Gastroesophageal sphincter (tissue), 4 donors: ENCODE measurements at regions not wholly inside any gene's neighbourhood (a gene's known extent, or its start where the extent isn't known, plus 50 kb on each side); places are given as distances from the start of the nearest gene placed in this dataset.

Experiments used
- ATAC-seq: fragments of 150-250 bp; one replicate; pipeline ENCODE4 v1.9.1; 2016; ENCODE audit warnings: mild to moderate bottlenecking, moderate library complexity
- H3K27ac ChIP-seq, 4 donors: fragments of 200-600 bp; sonication (generic) in 3 of 4; 1 replicate in 3 of 4; 2 replicates in 1 of 4; pipeline ENCODE4 v1.5.1; 2016 to 2019
- H3K27me3 ChIP-seq: fragments of 200-600 bp; sonication (generic); one replicate; pipeline ENCODE4 v1.5.1; 2019
- H3K36me3 ChIP-seq, 2 donors: fragments of 200-600 bp; sonication (generic); one replicate each; pipeline ENCODE4 v1.5.1; 2019; ENCODE audit warnings: control low read depth in 1 of 2
- H3K4me1 ChIP-seq, 3 donors: fragments of 200-600 bp; sonication (generic); 1 replicate in 2 of 3; 2 replicates in 1 of 3; pipeline ENCODE4 v1.5.1; 2016 to 2019; ENCODE audit warnings: control low read depth in 2 of 3
- H3K4me3 ChIP-seq, 2 donors: fragments of 200-600 bp; sonication (generic); one replicate each; pipeline ENCODE4 v1.5.1; 2019; ENCODE audit warnings: mild to moderate bottlenecking in 1 of 2, moderate library complexity in 1 of 2
- H3K9me3 ChIP-seq, 3 donors: fragments of 200-600 bp; sonication (generic); one replicate each; pipeline ENCODE4 v1.5.1; 2017 to 2019; ENCODE audit warnings: control low read depth in 2 of 3
- CTCF ChIP-seq, 4 experiments: fragments of 200-600 bp in 2 of 4; fragments of 450-650 bp in 2 of 4; sonication (generic) in 1 of 4; IDR thresholded peaks; one replicate each; pipeline ENCODE4 v1.5.1; 2017 to 2019; ENCODE audit warnings: antibody characterized with exemption in 4 of 4, mild to moderate bottlenecking in 2 of 4, moderate library complexity in 2 of 4
- EP300 ChIP-seq: sonication (generic); formaldehyde crosslinking; IDR thresholded peaks from one replicate; pipeline ENCODE4 v1.6.1; 2017; ENCODE audit warnings: antibody characterized with exemption, mild to moderate bottlenecking
- POLR2A ChIP-seq, 2 donors: fragments of 450-650 bp; IDR thresholded peaks; one replicate each; pipeline ENCODE4 v1.6.1; 2017; ENCODE audit warnings: antibody characterized with exemption in 2 of 2, mild to moderate bottlenecking in 2 of 2, moderate library complexity in 1 of 2
- POLR2AphosphoS5 ChIP-seq: sonication (generic); formaldehyde crosslinking; IDR thresholded peaks from one replicate; pipeline ENCODE4 v1.6.1; 2017; ENCODE audit warnings: antibody characterized with exemption
- WGBS, 2 donors: methylation state at CpG; one replicate each; pipeline ENCODE4 v1.1.5; 2018; ENCODE audit warnings: low coverage in 1 of 2; 5-methylcytosine and 5-hydroxymethylcytosine counted together

GRCh38 chr6:18674346-18674745 lies 287.2 kb downstream of the RNF144B start:
- TF ChIP-seq POLR2AphosphoS5 (no peak), POLR2A (IDR thresholded peaks at IDR 0.05) (no peak), CTCF (IDR thresholded peaks at IDR 0.05) (no peak), EP300 (no peak)
- ATAC-seq, result no peak
- Histone ChIP-seq H3K36me3 (no peaks in the 10 kb centered on the region), H3K27me3 (peaks cover 4% of the 10 kb centered on the region), H3K4me1 (no peaks in the 10 kb centered on the region), H3K27ac (no peak overlapping the region), H3K9me3 (peaks cover 0 to 12% (median 0%) of the 10 kb centered on the region in 3 donors), H3K4me3 (no peak overlapping the region)

GRCh38 chr6:18675881-18676280 lies 288.7 kb downstream of the RNF144B start:
- no peak for ATAC-seq
- no peaks in the 10 kb centered on the region for H3K4me1 ChIP-seq
- TF ChIP-seq CTCF (IDR thresholded peaks at IDR 0.05) (no peak), POLR2A (IDR thresholded peaks at IDR 0.05) (no peak), EP300 (no peak), POLR2AphosphoS5 (no peak)
- H3K27ac ChIP-seq, result no peak overlapping the region
- no peaks in the 10 kb centered on the region for H3K36me3 ChIP-seq
- no peak overlapping the region for H3K4me3 ChIP-seq
- WGBS, 2 donors, result 40 to 51% methylated on average over 1 to 2 of the region's 2 CpGs
- peaks cover 4% of the 10 kb centered on the region for H3K27me3 ChIP-seq
- peaks cover 0 to 12% (median 0%) of the 10 kb centered on the region in 3 donors for H3K9me3 ChIP-seq

GRCh38 chr6:18676548-18676947 lies 289.4 kb downstream of the RNF144B start:
- H3K4me3 ChIP-seq, result no peak overlapping the region
- ATAC-seq, result no peak
- no peak overlapping the region for H3K27ac ChIP-seq
- H3K36me3 ChIP-seq, result no peaks in the 10 kb centered on the region
- TF ChIP-seq POLR2AphosphoS5, result no peak
- H3K4me1 ChIP-seq, result no peaks in the 10 kb centered on the region
- WGBS, 2 donors, result 83 to 84% methylated on average over 7 of the region's 7 CpGs
- H3K9me3 ChIP-seq, result peaks cover 0 to 12% (median 0%) of the 10 kb centered on the region in 3 donors
- no peaks in the 10 kb centered on the region for H3K27me3 ChIP-seq

GRCh38 chr6:18680842-18681241 lies 293.7 kb downstream of the RNF144B start:
- no peak overlapping the region for H3K27ac ChIP-seq
- no peak for ATAC-seq
- H3K27me3 ChIP-seq, result no peaks in the 10 kb centered on the region
- TF ChIP-seq POLR2AphosphoS5, result no peak
- TF ChIP-seq EP300, result no peak
- TF ChIP-seq CTCF (IDR thresholded peaks at IDR 0.05), result no peak
- TF ChIP-seq POLR2A (IDR thresholded peaks at IDR 0.05), result no peak
- no peaks in the 10 kb centered on the region for H3K36me3 ChIP-seq
- no peak overlapping the region for H3K4me3 ChIP-seq
- no peaks in the 10 kb centered on the region for H3K4me1 ChIP-seq
- H3K9me3 ChIP-seq, result peaks cover 0 to 12% (median 0%) of the 10 kb centered on the region in 3 donors

- H3K9me3 ChIP-seq, result peaks cover 0 to 12% (median 0%) of the 10 kb centered on the region in 3 donors
- TF ChIP-seq CTCF (IDR thresholded peaks at IDR 0.05) (no peak), EP300 (no peak), POLR2A (IDR thresholded peaks at IDR 0.05) (no peak), POLR2AphosphoS5 (no peak)
- no peaks in the 10 kb centered on the region for H3K4me1 ChIP-seq
- ATAC-seq, result no peak
- WGBS, 2 donors, result 71 to 75% methylated on average over 5 of the region's 5 CpGs
- no peak overlapping the region for H3K27ac ChIP-seq
- no peaks in the 10 kb centered on the region for H3K27me3 ChIP-seq
- no peak overlapping the region for H3K4me3 ChIP-seq
- H3K36me3 ChIP-seq, result no peaks in the 10 kb centered on the region
Observed at GRCh38 chr6:18681832-18682503, 294.8 kb downstream of the RNF144B start.
